HL-60 (cell line): ENCODE measurements at regions not wholly inside any gene's neighbourhood (a gene's known extent, or its start where the extent isn't known, plus 50 kb on each side); places are given as distances from the start of the nearest gene placed in this dataset.

Experiments
- CTCF ChIP-seq: IDR thresholded peaks from one replicate; pipeline ENCODE4 v1.5.1; 2011; ENCODE audit warnings: low read length, control low read depth, inconsistent platforms; ENCODE audit not compliant: insufficient read depth
- GABPA ChIP-seq: IDR thresholded peaks from 2 replicates; pipeline ENCODE4 v1.6.1; 2012; ENCODE audit warnings: low read depth
- POLR2AphosphoS5 ChIP-seq: IDR thresholded peaks from 2 replicates; pipeline ENCODE4 v1.6.1; 2012; ENCODE audit warnings: low read depth
- REST ChIP-seq: IDR thresholded peaks from 2 replicates; pipeline ENCODE4 v1.6.1; 2012; ENCODE audit warnings: low read depth; ENCODE audit not compliant: insufficient replicate concordance

- no peak for TF ChIP-seq CTCF
- no peak for TF ChIP-seq REST
- no peak for TF ChIP-seq POLR2AphosphoS5
- TF ChIP-seq GABPA = no peak
Measured at GRCh38 chr6:10320291-10320690, 94.6 kb downstream of the TFAP2A start.
